ENCODE measurements at regions not wholly inside any gene's neighbourhood (a gene's known extent, or its start where the extent isn't known, plus 50 kb on each side); places are given as distances from the start of the nearest gene placed in this dataset.

DNA sequence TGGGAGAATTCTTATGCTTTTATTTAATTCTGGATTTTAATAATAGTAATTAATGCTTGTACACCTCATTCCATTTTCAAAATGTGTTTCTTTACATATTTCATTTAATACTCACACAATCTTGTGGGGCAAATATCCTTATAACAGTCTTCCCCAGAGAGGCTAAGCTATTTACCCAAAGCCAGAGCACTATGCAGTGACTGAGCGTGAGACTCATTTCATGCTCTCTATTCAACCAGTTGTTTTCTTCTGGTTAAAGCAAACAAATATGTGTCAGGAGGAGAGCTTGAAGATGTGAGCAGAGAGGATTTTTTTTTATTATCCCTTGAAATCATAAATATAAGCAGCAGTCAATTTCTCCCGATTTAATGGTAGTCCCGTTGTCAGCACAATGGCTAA, 548.3 kb upstream of the TBL1XR1 start:
- H3K4me1 ChIP-seq (ENCODE audit: control insufficient read depth in 3 of 3, insufficient read depth in 3 of 3, low read length in 3 of 3): peaks cover 7 to 9% (median 9%) of the 10 kb centered on the region in 3 donors
- no peaks in the 10 kb centered on the region for H3K36me3 ChIP-seq (ENCODE audit: control insufficient read depth in 3 of 3, insufficient read depth in 3 of 3, low read length in 3 of 3)
- H3K9ac ChIP-seq (ENCODE audit: low read depth in 1 of 3, low read length in 3 of 3): no peak overlapping the region
- no peaks in the 10 kb centered on the region for H3K9me3 ChIP-seq (ENCODE audit: control insufficient read depth in 3 of 3, low read length in 3 of 3)
- H3K27ac ChIP-seq (ENCODE audit: low read depth, low read length): no peak overlapping the region
- H3K27me3 ChIP-seq (ENCODE audit: control insufficient read depth in 3 of 3, insufficient read depth in 3 of 3, low read length in 3 of 3): no peaks in the 10 kb centered on the region
- no peak overlapping the region for H3K4me3 ChIP-seq (ENCODE audit: low read length in 3 of 3)

DNA sequence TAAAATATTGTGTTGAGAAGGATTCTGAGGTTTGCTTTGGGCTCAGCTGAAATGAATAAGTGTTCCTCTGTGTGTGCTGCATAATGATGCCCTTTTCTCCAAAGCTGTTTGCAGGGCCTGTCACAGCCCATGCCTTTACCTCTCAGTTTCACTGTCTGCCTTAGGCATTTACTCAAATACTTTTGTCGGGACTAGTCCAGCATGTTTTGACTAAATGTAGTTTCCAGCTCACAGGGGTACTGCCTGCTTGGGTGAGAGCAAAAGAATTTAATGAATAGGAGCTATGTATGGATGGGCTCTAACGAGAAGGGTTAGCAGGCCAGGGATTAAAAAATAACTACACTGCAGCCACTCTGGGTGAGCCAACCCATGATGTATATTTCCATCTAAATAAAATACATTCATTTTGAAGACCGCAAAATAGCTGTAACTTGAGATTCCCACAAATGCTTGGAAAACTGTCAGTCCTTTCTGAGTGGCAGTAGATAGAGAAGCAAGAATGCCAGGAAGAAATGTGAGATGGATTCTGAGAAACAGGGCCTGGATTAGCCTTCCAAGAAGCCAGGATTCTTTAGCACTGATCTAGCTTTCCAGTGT, 549.2 kb upstream of the TBL1XR1 start:
- Histone ChIP-seq H3K4me1 (ENCODE audit: control insufficient read depth in 3 of 3, insufficient read depth in 3 of 3, low read length in 3 of 3) (peaks cover 7 to 9% (median 9%) of the 10 kb centered on the region in 3 donors), H3K4me3 (ENCODE audit: low read length in 3 of 3) (no peak overlapping the region), H3K27me3 (ENCODE audit: control insufficient read depth in 3 of 3, insufficient read depth in 3 of 3, low read length in 3 of 3) (no peaks in the 10 kb centered on the region), H3K9ac (ENCODE audit: low read depth in 1 of 3, low read length in 3 of 3) (peak overlapping the region in 1 of 3 donors; percentile 15), H3K9me3 (ENCODE audit: control insufficient read depth in 3 of 3, low read length in 3 of 3) (no peaks in the 10 kb centered on the region), H3K27ac (ENCODE audit: low read depth, low read length) (no peak overlapping the region), H3K36me3 (ENCODE audit: control insufficient read depth in 3 of 3, insufficient read depth in 3 of 3, low read length in 3 of 3) (no peaks in the 10 kb centered on the region)

DNA sequence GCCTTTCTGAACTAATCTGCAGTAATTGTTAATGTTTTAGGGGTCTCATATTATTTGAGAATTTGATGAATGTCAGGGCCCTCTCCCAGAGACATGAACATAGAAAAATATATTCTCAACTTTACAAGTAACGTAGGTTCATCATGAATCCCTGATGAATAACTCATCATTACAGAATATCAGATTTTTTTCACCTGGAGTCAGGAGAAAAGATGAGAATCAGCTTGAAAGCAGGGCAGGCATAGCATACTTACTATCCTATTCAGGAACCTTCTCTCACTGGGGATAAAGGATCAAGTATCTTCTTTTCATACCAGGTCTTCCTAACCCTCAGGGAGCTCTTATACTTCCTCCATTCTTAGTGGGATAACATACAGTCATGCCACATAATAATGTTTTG, 552.6 kb upstream of the TBL1XR1 start:
- H3K36me3 ChIP-seq (ENCODE audit: control insufficient read depth in 3 of 3, insufficient read depth in 3 of 3, low read length in 3 of 3): no peaks in the 10 kb centered on the region
- H3K4me1 ChIP-seq (ENCODE audit: control insufficient read depth in 3 of 3, insufficient read depth in 3 of 3, low read length in 3 of 3): peaks cover 16 to 29% (median 18%) of the 10 kb centered on the region in 3 donors
- no peak overlapping the region for H3K27ac ChIP-seq (ENCODE audit: low read depth, low read length)
- H3K27me3 ChIP-seq (ENCODE audit: control insufficient read depth in 3 of 3, insufficient read depth in 3 of 3, low read length in 3 of 3): no peaks in the 10 kb centered on the region
- no peak overlapping the region for H3K4me3 ChIP-seq (ENCODE audit: low read length in 3 of 3)
- no peaks in the 10 kb centered on the region for H3K9me3 ChIP-seq (ENCODE audit: control insufficient read depth in 3 of 3, low read length in 3 of 3)
- H3K9ac ChIP-seq (ENCODE audit: low read depth in 1 of 3, low read length in 3 of 3): no peak overlapping the region

DNA sequence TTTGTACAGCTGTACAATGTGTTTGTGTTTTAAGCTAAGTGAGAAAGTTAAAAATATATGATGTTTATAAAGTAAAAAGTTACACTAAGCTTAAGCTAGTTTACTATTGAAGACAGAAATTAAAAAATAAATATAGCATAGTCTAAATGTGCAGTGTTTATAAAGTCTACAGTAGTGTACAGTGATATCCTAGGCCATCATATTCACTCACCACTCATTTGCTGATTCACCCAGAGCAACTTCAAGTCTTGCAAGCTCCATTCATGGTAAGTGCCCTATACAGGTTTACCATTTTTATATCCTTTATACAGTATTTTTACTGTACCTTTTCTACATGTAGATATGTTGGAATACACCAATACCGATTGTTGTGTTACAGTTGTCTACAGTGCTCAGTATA, 553.2 kb upstream of the TBL1XR1 start:
- no peak overlapping the region for H3K27ac ChIP-seq (ENCODE audit: low read depth, low read length)
- no peaks in the 10 kb centered on the region for H3K36me3 ChIP-seq (ENCODE audit: control insufficient read depth in 3 of 3, insufficient read depth in 3 of 3, low read length in 3 of 3)
- peaks cover 16 to 29% (median 18%) of the 10 kb centered on the region in 3 donors for H3K4me1 ChIP-seq (ENCODE audit: control insufficient read depth in 3 of 3, insufficient read depth in 3 of 3, low read length in 3 of 3)
- no peaks in the 10 kb centered on the region for H3K9me3 ChIP-seq (ENCODE audit: control insufficient read depth in 3 of 3, low read length in 3 of 3)
- no peaks in the 10 kb centered on the region for H3K27me3 ChIP-seq (ENCODE audit: control insufficient read depth in 3 of 3, insufficient read depth in 3 of 3, low read length in 3 of 3)
- no peak overlapping the region for H3K9ac ChIP-seq (ENCODE audit: low read depth in 1 of 3, low read length in 3 of 3)
- H3K4me3 ChIP-seq (ENCODE audit: low read length in 3 of 3): no peak overlapping the region

DNA sequence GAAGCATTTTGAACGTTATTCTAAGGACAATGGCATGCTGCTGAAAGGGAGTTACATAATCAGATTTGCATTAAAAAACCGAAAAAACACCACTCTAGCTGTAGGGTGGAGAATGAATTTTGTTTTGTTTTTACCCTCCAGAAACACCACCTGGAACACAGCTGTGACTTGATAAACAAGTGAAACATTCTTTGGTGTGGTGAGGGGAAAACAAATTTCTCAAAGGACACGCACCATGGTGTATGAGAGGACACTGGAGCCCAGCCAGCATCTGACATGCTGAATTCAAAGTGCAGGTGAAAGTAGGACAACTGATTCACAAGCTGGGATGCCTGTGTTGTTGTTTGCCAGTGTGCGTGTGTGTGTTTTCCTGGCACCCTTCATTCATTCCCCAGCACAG, 554.5 kb upstream of the TBL1XR1 start:
- Histone ChIP-seq H3K27ac (ENCODE audit: low read depth, low read length) (no peak overlapping the region), H3K9me3 (ENCODE audit: control insufficient read depth in 3 of 3, low read length in 3 of 3) (no peaks in the 10 kb centered on the region), H3K36me3 (ENCODE audit: control insufficient read depth in 3 of 3, insufficient read depth in 3 of 3, low read length in 3 of 3) (no peaks in the 10 kb centered on the region), H3K4me1 (ENCODE audit: control insufficient read depth in 3 of 3, insufficient read depth in 3 of 3, low read length in 3 of 3) (peaks cover 10 to 26% (median 13%) of the 10 kb centered on the region in 3 donors), H3K4me3 (ENCODE audit: low read length in 3 of 3) (peak overlapping the region in 1 of 3 donors; percentile 1), H3K27me3 (ENCODE audit: control insufficient read depth in 3 of 3, insufficient read depth in 3 of 3, low read length in 3 of 3) (no peaks in the 10 kb centered on the region), H3K9ac (ENCODE audit: low read depth in 1 of 3, low read length in 3 of 3) (no peak overlapping the region)

DNA sequence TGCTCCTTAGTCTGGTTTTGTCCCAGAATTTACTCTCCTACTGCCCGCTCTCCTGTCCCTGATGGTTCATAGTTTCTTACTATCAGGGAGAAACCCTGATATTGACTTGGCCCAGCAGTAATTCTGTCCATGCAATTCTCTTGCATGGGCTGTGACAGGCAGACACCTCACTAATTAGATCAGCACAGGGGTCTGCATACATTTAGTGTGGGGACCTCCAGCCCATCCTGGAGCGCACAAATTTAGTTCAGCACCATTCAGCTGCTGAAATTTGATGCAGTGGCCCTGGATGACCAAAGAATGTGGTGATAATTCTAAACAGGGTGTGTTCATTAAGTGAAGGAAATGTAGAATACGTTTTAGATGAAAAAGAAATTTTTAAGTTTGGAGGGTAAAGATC, 555.5 kb upstream of the TBL1XR1 start:
- no peaks in the 10 kb centered on the region for H3K9me3 ChIP-seq (ENCODE audit: control insufficient read depth in 3 of 3, low read length in 3 of 3)
- H3K36me3 ChIP-seq (ENCODE audit: control insufficient read depth in 3 of 3, insufficient read depth in 3 of 3, low read length in 3 of 3): no peaks in the 10 kb centered on the region
- H3K27me3 ChIP-seq (ENCODE audit: control insufficient read depth in 3 of 3, insufficient read depth in 3 of 3, low read length in 3 of 3): no peaks in the 10 kb centered on the region
- H3K9ac ChIP-seq (ENCODE audit: low read depth in 1 of 3, low read length in 3 of 3): no peak overlapping the region
- H3K4me3 ChIP-seq (ENCODE audit: low read length in 3 of 3): no peak overlapping the region
- H3K27ac ChIP-seq (ENCODE audit: low read depth, low read length): no peak overlapping the region
- peaks cover 9 to 20% (median 10%) of the 10 kb centered on the region in 3 donors for H3K4me1 ChIP-seq (ENCODE audit: control insufficient read depth in 3 of 3, insufficient read depth in 3 of 3, low read length in 3 of 3)

DNA sequence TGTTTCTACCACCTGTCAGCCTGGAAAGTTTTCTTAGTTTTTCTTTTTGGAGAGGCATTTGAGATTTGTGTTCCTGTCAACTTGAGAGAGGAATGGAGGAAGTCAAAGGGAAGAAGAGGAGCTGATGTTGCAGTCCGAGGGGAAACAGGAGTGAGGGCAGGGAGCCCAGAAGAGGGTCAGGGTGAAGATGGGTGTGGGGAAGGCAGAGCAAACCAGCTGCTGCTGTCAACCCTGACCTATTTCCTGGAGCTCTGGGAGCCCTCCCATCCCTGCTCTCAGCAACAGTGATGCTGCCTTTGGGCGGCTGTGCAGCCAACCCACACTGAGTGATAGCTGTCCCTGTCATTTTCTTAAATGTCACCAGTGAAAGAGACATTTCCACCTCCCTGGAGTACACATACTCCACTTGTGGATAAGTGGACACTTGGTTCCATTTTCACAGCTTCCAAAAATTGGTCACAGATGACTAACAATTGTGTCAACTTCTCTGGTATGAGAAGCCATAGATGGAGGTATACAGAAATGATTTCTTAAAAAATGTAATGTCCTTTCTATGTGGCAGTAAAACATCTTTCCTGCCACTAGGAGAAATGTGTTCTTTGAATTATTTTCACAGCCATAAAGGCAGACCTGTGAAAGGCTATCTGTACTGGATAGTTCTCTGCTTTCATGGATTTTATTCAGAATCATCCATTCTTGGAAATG, 556.3 kb upstream of the TBL1XR1 start:
- Histone ChIP-seq H3K36me3 (ENCODE audit: control insufficient read depth in 3 of 3, insufficient read depth in 3 of 3, low read length in 3 of 3) (no peaks in the 10 kb centered on the region), H3K27me3 (ENCODE audit: control insufficient read depth in 3 of 3, insufficient read depth in 3 of 3, low read length in 3 of 3) (no peaks in the 10 kb centered on the region), H3K4me1 (ENCODE audit: control insufficient read depth in 3 of 3, insufficient read depth in 3 of 3, low read length in 3 of 3) (peaks cover 9 to 20% (median 10%) of the 10 kb centered on the region in 3 donors), H3K9me3 (ENCODE audit: control insufficient read depth in 3 of 3, low read length in 3 of 3) (no peaks in the 10 kb centered on the region), H3K4me3 (ENCODE audit: low read length in 3 of 3) (no peak overlapping the region), H3K9ac (ENCODE audit: low read depth in 1 of 3, low read length in 3 of 3) (no peak overlapping the region), H3K27ac (ENCODE audit: low read depth, low read length) (peak overlapping the region; percentile 21)

DNA sequence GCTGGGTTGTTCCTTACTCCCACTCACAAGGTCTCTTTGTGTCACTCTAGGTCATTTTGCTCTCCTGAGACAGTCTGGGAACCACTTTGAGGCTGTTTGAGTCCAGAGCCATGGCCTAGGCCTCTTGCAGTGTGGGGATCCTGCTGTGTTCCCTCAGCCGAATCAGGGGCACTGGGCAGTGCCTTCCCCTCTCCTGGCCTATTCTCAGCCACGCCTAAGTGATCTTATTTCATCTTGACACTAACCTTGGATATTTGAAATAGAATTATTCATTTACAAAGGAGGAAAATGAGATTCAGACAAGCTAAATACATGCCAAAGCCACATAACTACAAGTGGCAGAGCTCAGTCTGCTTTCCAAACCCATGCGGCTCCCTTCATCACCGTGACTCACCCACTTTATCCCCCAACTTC, 557.2 kb upstream of the TBL1XR1 start:
- Histone ChIP-seq H3K36me3 (ENCODE audit: control insufficient read depth in 3 of 3, insufficient read depth in 3 of 3, low read length in 3 of 3) (no peaks in the 10 kb centered on the region), H3K4me1 (ENCODE audit: control insufficient read depth in 3 of 3, insufficient read depth in 3 of 3, low read length in 3 of 3) (peaks cover 9 to 20% (median 10%) of the 10 kb centered on the region in 3 donors), H3K27me3 (ENCODE audit: control insufficient read depth in 3 of 3, insufficient read depth in 3 of 3, low read length in 3 of 3) (no peaks in the 10 kb centered on the region), H3K4me3 (ENCODE audit: low read length in 3 of 3) (no peak overlapping the region), H3K9me3 (ENCODE audit: control insufficient read depth in 3 of 3, low read length in 3 of 3) (no peaks in the 10 kb centered on the region), H3K9ac (ENCODE audit: low read depth in 1 of 3, low read length in 3 of 3) (no peak overlapping the region), H3K27ac (ENCODE audit: low read depth, low read length) (peak overlapping the region; percentile 21)

DNA sequence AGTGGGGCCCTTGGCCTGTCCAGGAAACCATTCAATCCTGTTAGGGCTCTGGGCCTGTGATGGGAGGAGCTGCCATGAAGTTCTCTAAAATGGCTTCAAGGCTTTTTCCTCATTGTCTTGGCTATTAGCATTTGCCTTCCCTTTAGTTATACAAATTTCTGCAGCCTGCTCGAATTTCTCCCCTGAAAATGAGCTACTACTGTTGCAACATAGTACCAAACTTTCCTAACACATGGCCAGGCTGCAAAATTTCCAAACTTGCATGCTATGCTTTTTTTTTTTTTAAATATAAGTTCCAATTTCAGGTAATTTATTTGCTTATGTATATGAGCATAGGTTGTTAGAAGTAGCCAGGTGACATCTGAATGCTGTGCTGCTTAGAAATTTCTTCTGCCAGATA, 560.8 kb upstream of the TBL1XR1 start:
- Histone ChIP-seq H3K27me3 (ENCODE audit: control insufficient read depth in 3 of 3, insufficient read depth in 3 of 3, low read length in 3 of 3) (no peaks in the 10 kb centered on the region), H3K27ac (ENCODE audit: low read depth, low read length) (no peak overlapping the region), H3K4me3 (ENCODE audit: low read length in 3 of 3) (no peak overlapping the region), H3K36me3 (ENCODE audit: control insufficient read depth in 3 of 3, insufficient read depth in 3 of 3, low read length in 3 of 3) (no peaks in the 10 kb centered on the region), H3K9me3 (ENCODE audit: control insufficient read depth in 3 of 3, low read length in 3 of 3) (no peaks in the 10 kb centered on the region), H3K4me1 (ENCODE audit: control insufficient read depth in 3 of 3, insufficient read depth in 3 of 3, low read length in 3 of 3) (peaks cover 5 to 13% (median 9%) of the 10 kb centered on the region in 3 donors), H3K9ac (ENCODE audit: low read depth in 1 of 3, low read length in 3 of 3) (no peak overlapping the region)

DNA sequence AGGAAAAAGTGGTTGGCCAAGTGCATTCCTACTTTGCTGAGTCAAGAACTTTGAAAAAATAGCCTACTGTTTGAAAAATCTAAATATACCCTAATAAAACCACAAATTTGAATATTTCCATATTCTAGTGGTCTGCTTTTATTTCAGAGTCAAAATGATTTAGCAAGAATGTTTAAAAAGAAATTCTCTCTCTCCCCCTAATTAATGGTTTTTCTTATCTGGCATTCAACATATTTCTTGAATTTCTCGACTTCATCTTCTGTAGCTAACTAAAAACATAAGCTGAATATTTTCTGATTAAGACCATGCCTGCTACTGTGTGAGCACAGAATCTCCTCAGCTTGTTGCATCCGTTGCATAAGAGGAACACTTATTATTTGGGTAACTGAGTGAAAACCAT, 563.5 kb upstream of the TBL1XR1 start:
- H3K27ac ChIP-seq (ENCODE audit: low read depth, low read length): no peak overlapping the region
- H3K9ac ChIP-seq (ENCODE audit: low read depth in 1 of 3, low read length in 3 of 3): no peak overlapping the region
- H3K27me3 ChIP-seq (ENCODE audit: control insufficient read depth in 3 of 3, insufficient read depth in 3 of 3, low read length in 3 of 3): no peaks in the 10 kb centered on the region
- H3K4me3 ChIP-seq (ENCODE audit: low read length in 3 of 3): no peak overlapping the region
- peaks cover 0 to 7% (median 0%) of the 10 kb centered on the region in 3 donors for H3K4me1 ChIP-seq (ENCODE audit: control insufficient read depth in 3 of 3, insufficient read depth in 3 of 3, low read length in 3 of 3)
- no peaks in the 10 kb centered on the region for H3K9me3 ChIP-seq (ENCODE audit: control insufficient read depth in 3 of 3, low read length in 3 of 3)
- H3K36me3 ChIP-seq (ENCODE audit: control insufficient read depth in 3 of 3, insufficient read depth in 3 of 3, low read length in 3 of 3): no peaks in the 10 kb centered on the region

Data from skeletal muscle tissue (tissue), 3 donors.